Thoracic aorta (tissue), 2 donors: ENCODE measurements at regions not wholly inside any gene's neighbourhood (a gene's known extent, or its start where the extent isn't known, plus 50 kb on each side); places are given as distances from the start of the nearest gene placed in this dataset.

Source experiments
- ATAC-seq: fragments of 150-250 bp; one replicate; pipeline ENCODE4 v1.8.0; 2017; ENCODE audit warnings: low read depth; ENCODE audit not compliant: insufficient number of reproducible peaks, low FRiP score
- DNase-seq: peaks from one replicate; pipeline ENCODE4 v3.0.0-alpha.2; 2020; ENCODE audit warnings: low spot score
- H3K27ac ChIP-seq, 2 donors: fragments of 200-600 bp; sonication (generic); 1 replicate in 1 of 2; 2 replicates in 1 of 2; pipeline ENCODE4 v1.5.1; 2016; ENCODE audit warnings: mild to moderate bottlenecking in 2 of 2, moderate library complexity in 2 of 2
- H3K27me3 ChIP-seq: fragments of 200-600 bp; sonication (generic); replicated peaks from 2 replicates; pipeline ENCODE4 v1.6.0; 2016; ENCODE audit warnings: mild to moderate bottlenecking; ENCODE audit not compliant: insufficient read depth
- H3K36me3 ChIP-seq: fragments of 200-600 bp; sonication (generic); one replicate; pipeline ENCODE4 v1.5.1; 2016
- H3K4me1 ChIP-seq, 2 donors: fragments of 200-600 bp; sonication (generic); 1 replicate in 1 of 2; 2 replicates in 1 of 2; pipeline versions ENCODE4 v1.5.1 to v1.6.0; 2016; ENCODE audit warnings: low read depth in 2 of 2, mild to moderate bottlenecking in 1 of 2; ENCODE audit not compliant: control insufficient read depth in 1 of 2
- H3K4me3 ChIP-seq: fragments of 200-600 bp; sonication (generic); 2 replicates; pipeline ENCODE4 v1.5.1; 2016; ENCODE audit warnings: mild to moderate bottlenecking
- H3K9me3 ChIP-seq: fragments of 200-600 bp; sonication (generic); 2 replicates; pipeline ENCODE4 v1.5.1; 2016
- TF ChIP-seq, protein P1 (sequence below): fragments of 200-600 bp; sonication (generic); IDR thresholded peaks from one replicate; pipeline ENCODE4 v1.5.1; 2019; ENCODE audit warnings: antibody characterized with exemption

- no peaks in the 10 kb centered on the region for H3K36me3 ChIP-seq
- no peak overlapping the region for H3K4me3 ChIP-seq
- no peak overlapping the region for H3K27ac ChIP-seq
- no peak for ATAC-seq
- TF ChIP-seq, protein P1, sequence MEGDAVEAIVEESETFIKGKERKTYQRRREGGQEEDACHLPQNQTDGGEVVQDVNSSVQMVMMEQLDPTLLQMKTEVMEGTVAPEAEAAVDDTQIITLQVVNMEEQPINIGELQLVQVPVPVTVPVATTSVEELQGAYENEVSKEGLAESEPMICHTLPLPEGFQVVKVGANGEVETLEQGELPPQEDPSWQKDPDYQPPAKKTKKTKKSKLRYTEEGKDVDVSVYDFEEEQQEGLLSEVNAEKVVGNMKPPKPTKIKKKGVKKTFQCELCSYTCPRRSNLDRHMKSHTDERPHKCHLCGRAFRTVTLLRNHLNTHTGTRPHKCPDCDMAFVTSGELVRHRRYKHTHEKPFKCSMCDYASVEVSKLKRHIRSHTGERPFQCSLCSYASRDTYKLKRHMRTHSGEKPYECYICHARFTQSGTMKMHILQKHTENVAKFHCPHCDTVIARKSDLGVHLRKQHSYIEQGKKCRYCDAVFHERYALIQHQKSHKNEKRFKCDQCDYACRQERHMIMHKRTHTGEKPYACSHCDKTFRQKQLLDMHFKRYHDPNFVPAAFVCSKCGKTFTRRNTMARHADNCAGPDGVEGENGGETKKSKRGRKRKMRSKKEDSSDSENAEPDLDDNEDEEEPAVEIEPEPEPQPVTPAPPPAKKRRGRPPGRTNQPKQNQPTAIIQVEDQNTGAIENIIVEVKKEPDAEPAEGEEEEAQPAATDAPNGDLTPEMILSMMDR, result no peak
- DNase-seq, result no peak
- no peaks in the 10 kb centered on the region for H3K9me3 ChIP-seq
- no peaks in the 10 kb centered on the region for H3K4me1 ChIP-seq
- no peaks in the 10 kb centered on the region for H3K27me3 ChIP-seq
Observed at GRCh38 chr2:40746191-40746590, 294.3 kb upstream of the SLC8A1 start.

GRCh38 chr2:40751981-40752380, 300.1 kb upstream of the SLC8A1 start:
- TF ChIP-seq, protein P1, result no peak
- no peaks in the 10 kb centered on the region for H3K27me3 ChIP-seq
- no peak overlapping the region for H3K4me3 ChIP-seq
- no peaks in the 10 kb centered on the region for H3K9me3 ChIP-seq
- DNase-seq (no peak), ATAC-seq (no peak)
- no peaks in the 10 kb centered on the region for H3K36me3 ChIP-seq
- H3K27ac ChIP-seq, result no peak overlapping the region
- peaks cover 0 to 4% of the 10 kb centered on the region in 2 donors for H3K4me1 ChIP-seq

DNA sequence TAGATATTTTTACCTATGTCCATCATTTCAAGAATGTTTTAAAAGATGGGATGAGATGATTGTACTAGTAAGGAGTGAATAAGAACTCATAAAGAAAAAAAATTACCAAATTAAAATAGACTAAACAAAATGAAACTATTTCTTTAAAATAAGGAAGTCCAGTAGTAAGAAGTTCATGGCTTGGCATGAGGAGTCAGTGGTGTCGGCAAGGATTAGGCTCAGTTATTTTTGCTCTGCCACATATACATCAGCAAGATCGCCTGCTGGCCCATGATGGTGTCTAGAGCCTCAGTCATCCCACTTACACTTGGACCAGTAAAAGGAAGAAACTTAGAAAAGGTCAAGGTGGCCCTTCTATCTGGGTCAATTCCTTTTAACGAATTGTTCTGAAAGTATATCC, 300.9 kb upstream of the SLC8A1 start:
- no peak for ATAC-seq

GRCh38 chr2:40754912-40755311, 303.0 kb upstream of the SLC8A1 start:
- no peak for ATAC-seq
- no peaks in the 10 kb centered on the region for H3K9me3 ChIP-seq
- TF ChIP-seq, protein P1, result no peak
- H3K4me1 ChIP-seq, result peaks cover 7 to 8% of the 10 kb centered on the region in 2 donors
- no peak overlapping the region for H3K27ac ChIP-seq
- H3K4me3 ChIP-seq, result no peak overlapping the region
- no peaks in the 10 kb centered on the region for H3K27me3 ChIP-seq
- no peaks in the 10 kb centered on the region for H3K36me3 ChIP-seq
- DNase-seq, result no peak

More for the DNA sequence above, 300.9 kb upstream of the SLC8A1 start:
- Histone ChIP-seq H3K27ac (no peak overlapping the region), H3K9me3 (no peaks in the 10 kb centered on the region), H3K4me3 (no peak overlapping the region), H3K27me3 (no peaks in the 10 kb centered on the region), H3K36me3 (no peaks in the 10 kb centered on the region), H3K4me1 (peaks cover 0 to 4% of the 10 kb centered on the region in 2 donors)
- TF ChIP-seq, protein P1, result no peak
- DNase-seq, result no peak

DNA sequence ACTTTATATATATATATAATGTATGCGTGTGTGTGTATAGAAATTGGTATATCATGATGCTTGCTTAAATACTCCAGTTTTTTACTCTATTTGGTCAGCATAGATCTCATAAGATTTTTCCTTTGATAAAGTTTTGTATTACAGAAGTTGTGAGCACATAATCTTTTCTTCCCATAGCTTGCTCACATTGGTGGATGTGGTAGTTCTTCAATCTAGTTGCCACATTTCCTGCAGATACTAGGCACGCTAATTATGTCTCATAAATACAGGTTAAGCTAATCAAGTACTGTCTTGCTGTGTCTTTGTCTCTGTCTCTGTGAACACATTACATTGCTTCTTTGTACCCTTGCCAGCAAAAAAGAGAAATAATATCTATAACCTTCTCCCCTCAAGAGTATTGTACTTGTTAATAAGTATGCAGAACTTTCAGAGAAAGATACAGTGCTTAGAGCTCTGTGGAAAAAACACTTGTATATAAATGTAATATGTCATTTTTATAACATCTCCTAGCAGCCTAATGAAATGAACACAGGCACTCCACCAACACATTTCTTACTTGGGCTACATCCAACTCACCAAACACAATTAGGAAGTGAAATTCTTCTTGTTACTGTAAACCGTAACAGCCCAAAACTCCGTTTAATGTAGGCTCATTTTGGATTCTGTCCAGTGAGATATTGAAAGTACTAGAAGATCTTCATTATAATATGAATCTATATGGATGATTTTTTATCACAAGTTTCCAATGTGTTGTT, 306.7 kb upstream of the SLC8A1 start:
- H3K4me3 ChIP-seq, result peak overlapping the region; percentile 36
- H3K9me3 ChIP-seq, result no peaks in the 10 kb centered on the region
- TF ChIP-seq, protein P1, result no peak
- ATAC-seq (no peak), DNase-seq (no peak)
- no peaks in the 10 kb centered on the region for H3K27me3 ChIP-seq
- peaks cover 3 to 8% of the 10 kb centered on the region in 2 donors for H3K4me1 ChIP-seq
- no peak overlapping the region for H3K27ac ChIP-seq
- H3K36me3 ChIP-seq, result no peaks in the 10 kb centered on the region
